HL-60 (cell line): ENCODE measurements at regions not wholly inside any gene's neighbourhood (a gene's known extent, or its start where the extent isn't known, plus 50 kb on each side); places are given as distances from the start of the nearest gene placed in this dataset.

Experiments
- GABPA ChIP-seq: IDR thresholded peaks from 2 replicates; pipeline ENCODE4 v1.6.1; 2012; ENCODE audit warnings: low read depth
- POLR2AphosphoS5 ChIP-seq: IDR thresholded peaks from 2 replicates; pipeline ENCODE4 v1.6.1; 2012; ENCODE audit warnings: low read depth
- SPI1 ChIP-seq: IDR thresholded peaks from 2 replicates; pipeline ENCODE4 v1.6.1; 2012; ENCODE audit warnings: low read depth, mild to moderate bottlenecking, borderline replicate concordance
- TF ChIP-seq, protein P1 (sequence below): IDR thresholded peaks from 2 replicates; pipeline ENCODE4 v1.6.1; 2012; ENCODE audit warnings: low read depth; ENCODE audit not compliant: insufficient replicate concordance
- TF ChIP-seq, protein P2 (sequence below): IDR thresholded peaks from one replicate; pipeline ENCODE4 v1.5.1; 2011; ENCODE audit warnings: low read length, control low read depth, inconsistent platforms; ENCODE audit not compliant: insufficient read depth

DNA sequence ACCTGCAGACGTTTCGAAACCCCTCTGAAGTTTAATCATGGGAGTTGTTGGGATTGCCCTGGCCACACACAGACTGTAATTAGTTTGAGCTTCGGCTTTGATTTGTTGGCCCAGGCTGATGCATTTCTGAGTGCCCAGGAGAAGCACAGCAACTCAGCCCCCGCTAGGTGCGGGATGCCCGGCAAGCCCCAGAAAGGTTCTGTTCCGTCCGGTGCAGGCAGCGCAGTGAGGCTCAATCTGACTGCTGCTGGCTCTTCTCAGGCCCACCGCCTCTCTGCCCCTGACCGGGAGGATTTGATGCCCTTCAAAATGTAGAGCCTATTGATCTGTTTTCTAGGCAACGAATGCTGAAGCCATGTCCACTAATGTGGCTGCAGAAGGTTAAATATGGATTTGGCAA is 73.4 kb upstream of the TAF11L2 start:
- TF ChIP-seq, protein P1, sequence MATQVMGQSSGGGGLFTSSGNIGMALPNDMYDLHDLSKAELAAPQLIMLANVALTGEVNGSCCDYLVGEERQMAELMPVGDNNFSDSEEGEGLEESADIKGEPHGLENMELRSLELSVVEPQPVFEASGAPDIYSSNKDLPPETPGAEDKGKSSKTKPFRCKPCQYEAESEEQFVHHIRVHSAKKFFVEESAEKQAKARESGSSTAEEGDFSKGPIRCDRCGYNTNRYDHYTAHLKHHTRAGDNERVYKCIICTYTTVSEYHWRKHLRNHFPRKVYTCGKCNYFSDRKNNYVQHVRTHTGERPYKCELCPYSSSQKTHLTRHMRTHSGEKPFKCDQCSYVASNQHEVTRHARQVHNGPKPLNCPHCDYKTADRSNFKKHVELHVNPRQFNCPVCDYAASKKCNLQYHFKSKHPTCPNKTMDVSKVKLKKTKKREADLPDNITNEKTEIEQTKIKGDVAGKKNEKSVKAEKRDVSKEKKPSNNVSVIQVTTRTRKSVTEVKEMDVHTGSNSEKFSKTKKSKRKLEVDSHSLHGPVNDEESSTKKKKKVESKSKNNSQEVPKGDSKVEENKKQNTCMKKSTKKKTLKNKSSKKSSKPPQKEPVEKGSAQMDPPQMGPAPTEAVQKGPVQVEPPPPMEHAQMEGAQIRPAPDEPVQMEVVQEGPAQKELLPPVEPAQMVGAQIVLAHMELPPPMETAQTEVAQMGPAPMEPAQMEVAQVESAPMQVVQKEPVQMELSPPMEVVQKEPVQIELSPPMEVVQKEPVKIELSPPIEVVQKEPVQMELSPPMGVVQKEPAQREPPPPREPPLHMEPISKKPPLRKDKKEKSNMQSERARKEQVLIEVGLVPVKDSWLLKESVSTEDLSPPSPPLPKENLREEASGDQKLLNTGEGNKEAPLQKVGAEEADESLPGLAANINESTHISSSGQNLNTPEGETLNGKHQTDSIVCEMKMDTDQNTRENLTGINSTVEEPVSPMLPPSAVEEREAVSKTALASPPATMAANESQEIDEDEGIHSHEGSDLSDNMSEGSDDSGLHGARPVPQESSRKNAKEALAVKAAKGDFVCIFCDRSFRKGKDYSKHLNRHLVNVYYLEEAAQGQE: no peak
- TF ChIP-seq, protein P2, sequence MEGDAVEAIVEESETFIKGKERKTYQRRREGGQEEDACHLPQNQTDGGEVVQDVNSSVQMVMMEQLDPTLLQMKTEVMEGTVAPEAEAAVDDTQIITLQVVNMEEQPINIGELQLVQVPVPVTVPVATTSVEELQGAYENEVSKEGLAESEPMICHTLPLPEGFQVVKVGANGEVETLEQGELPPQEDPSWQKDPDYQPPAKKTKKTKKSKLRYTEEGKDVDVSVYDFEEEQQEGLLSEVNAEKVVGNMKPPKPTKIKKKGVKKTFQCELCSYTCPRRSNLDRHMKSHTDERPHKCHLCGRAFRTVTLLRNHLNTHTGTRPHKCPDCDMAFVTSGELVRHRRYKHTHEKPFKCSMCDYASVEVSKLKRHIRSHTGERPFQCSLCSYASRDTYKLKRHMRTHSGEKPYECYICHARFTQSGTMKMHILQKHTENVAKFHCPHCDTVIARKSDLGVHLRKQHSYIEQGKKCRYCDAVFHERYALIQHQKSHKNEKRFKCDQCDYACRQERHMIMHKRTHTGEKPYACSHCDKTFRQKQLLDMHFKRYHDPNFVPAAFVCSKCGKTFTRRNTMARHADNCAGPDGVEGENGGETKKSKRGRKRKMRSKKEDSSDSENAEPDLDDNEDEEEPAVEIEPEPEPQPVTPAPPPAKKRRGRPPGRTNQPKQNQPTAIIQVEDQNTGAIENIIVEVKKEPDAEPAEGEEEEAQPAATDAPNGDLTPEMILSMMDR: no peak
- TF ChIP-seq POLR2AphosphoS5: no peak
- no peak for TF ChIP-seq GABPA
- TF ChIP-seq SPI1: no peak
